GM12878 (cell line): ENCODE measurements at regions not wholly inside any gene's neighbourhood (a gene's known extent, or its start where the extent isn't known, plus 50 kb on each side); places are given as distances from the start of the nearest gene placed in this dataset.

Experiments
- ATAC-seq: fragments of 200-7000 bp; cut with Tn5 transposase; 3 replicates; pipeline ENCODE4 v1.9.1; 2020; ENCODE audit warnings: mild to moderate bottlenecking, moderate library complexity
- BruUV-seq: library from RNA; stranded (reverse); fragments of 400-500 nt; replicated peaks from 2 replicates; lab custom pipeline; 2021; lab: Mats Ljungman, UMichigan
- CTCF ChIA-PET: fragments of 300-600 bp; sonication (Branson Sonifier 250); formaldehyde crosslinking; extraction: SDS; loops from one replicate; lab custom pipeline; 2021; ENCODE audit warnings: inconsistent platforms; lab: Yijun Ruan, JAX
- POLR2A ChIA-PET: fragments of 350-600 bp; formaldehyde crosslinking; extraction: SDS; loops from one replicate; lab custom pipeline; 2021; ENCODE audit warnings: inconsistent platforms; lab: Charles Lee
- RAD21 ChIA-PET: fragments of 300-600 bp; sonication (Branson Sonifier 250); formaldehyde crosslinking; loops from one replicate; lab custom pipeline; 2023; ENCODE audit warnings: antibody characterized with exemption; ENCODE audit not compliant: unreplicated experiment; lab: Charles Lee
- SMC1A ChIA-PET: fragments of 300-600 bp; sonication (Branson Sonifier 250); formaldehyde crosslinking; loops from one replicate; lab custom pipeline; 2023; ENCODE audit not compliant: unreplicated experiment, uncharacterized antibody; lab: Charles Lee
- DNase-seq: peaks from one replicate; pipeline ENCODE4 v3.0.0-alpha.2; 2011; ENCODE audit warnings: low read depth, low spot score
- FAIRE-seq: peaks from 3 replicates; lab custom pipeline; 2011; peaks lifted over from hg19 to GRCh38; lab: Jason Lieb, UNC
- H2AFZ ChIP-seq: 2 replicates; pipeline ENCODE4 v1.6.0; 2011; ENCODE audit warnings: low read depth, low read length, control low read depth; ENCODE audit not compliant: control insufficient read depth
- H3K27ac ChIP-seq: 2 replicates; pipeline ENCODE4 v1.5.1; 2011; ENCODE audit warnings: control low read depth; ENCODE audit not compliant: control insufficient read depth, insufficient read depth
- H3K27me3 ChIP-seq, 2 experiments: replicated peaks in 1 of 2; 2 replicates each; pipeline versions ENCODE4 v1.6.0 to v1.6.1; 2011; ENCODE audit warnings: low read length in 1 of 2; ENCODE audit not compliant: control insufficient read depth in 2 of 2, insufficient read depth in 2 of 2
- H3K36me3 ChIP-seq, 2 experiments: 2 replicates each; pipeline ENCODE4 v1.5.1; 2011; ENCODE audit warnings: low read length in 1 of 2; ENCODE audit not compliant: control insufficient read depth in 2 of 2, insufficient read depth in 2 of 2
- H3K4me1 ChIP-seq: 2 replicates; pipeline ENCODE4 v1.6.1; 2011; ENCODE audit warnings: mild to moderate bottlenecking, low read length, moderate library complexity, mixed read lengths; ENCODE audit not compliant: control insufficient read depth, insufficient read depth
- H3K4me2 ChIP-seq: 2 replicates; pipeline ENCODE4 v1.6.0; 2011; ENCODE audit warnings: control low read depth; ENCODE audit not compliant: control insufficient read depth, insufficient read depth
- H3K4me3 ChIP-seq: fragments of 200-600 bp; sonication (generic); 2 replicates; pipeline ENCODE4 v1.5.1; 2016
- H3K79me2 ChIP-seq: 2 replicates; pipeline ENCODE4 v1.6.0; 2011; ENCODE audit warnings: low read length; ENCODE audit not compliant: control insufficient read depth, insufficient read depth
- H3K9ac ChIP-seq: 2 replicates; pipeline ENCODE4 v1.8.0; 2011; ENCODE audit warnings: low read length, control low read depth, mixed read lengths; ENCODE audit not compliant: control insufficient read depth, insufficient read depth
- H3K9me3 ChIP-seq: replicated peaks from 3 replicates; pipeline ENCODE4 v1.5.1; 2011; ENCODE audit warnings: mild to moderate bottlenecking, low read length; ENCODE audit not compliant: control insufficient read depth, insufficient read depth
- H4K20me1 ChIP-seq: 2 replicates; pipeline ENCODE4 v1.6.0; 2011; ENCODE audit not compliant: control insufficient read depth, insufficient read depth
- EED ChIP-seq: sonication (generic); IDR thresholded peaks from 2 replicates; pipeline ENCODE4 v1.6.1; 2016; ENCODE audit warnings: antibody characterized with exemption, low read depth
- ESRRA ChIP-seq: IDR thresholded peaks from 2 replicates; pipeline ENCODE4 v1.6.1; 2012; ENCODE audit warnings: mild to moderate bottlenecking, low read length, improper control_type of control experiment
- GATAD2B ChIP-seq: fragments of 450-650 bp; conservative IDR thresholded peaks from 2 replicates; pipeline ENCODE4 v1.6.1; 2017; ENCODE audit warnings: low read depth, mild to moderate bottlenecking, moderate library complexity
- HDAC6 ChIP-seq: fragments of 200-600 bp; sonication (generic); IDR thresholded peaks from one replicate; pipeline ENCODE4 v1.8.0; 2017; ENCODE audit warnings: antibody characterized with exemption; ENCODE audit not compliant: unreplicated experiment
- HDGF ChIP-seq: fragments of 450-650 bp; IDR thresholded peaks from 2 replicates; pipeline ENCODE4 v1.6.1; 2016; ENCODE audit warnings: antibody characterized with exemption
- IKZF1 ChIP-seq: fragments of 450-650 bp; conservative IDR thresholded peaks from 2 replicates; pipeline ENCODE4 v1.6.1; 2017; ENCODE audit warnings: antibody characterized with exemption, mild to moderate bottlenecking
- IRF5 ChIP-seq: fragments of 450-650 bp; IDR thresholded peaks from 2 replicates; pipeline ENCODE4 v1.6.1; 2017; ENCODE audit warnings: borderline replicate concordance
- NFYA ChIP-seq: IDR thresholded peaks from 2 replicates; pipeline ENCODE4 v1.6.1; 2011; ENCODE audit warnings: low read depth, mild to moderate bottlenecking, low read length, improper control_type of control experiment, borderline replicate concordance
- PAX8 ChIP-seq: fragments of 450-650 bp; IDR thresholded peaks from 2 replicates; pipeline ENCODE4 v1.6.1; 2017; ENCODE audit warnings: mild to moderate bottlenecking, moderate library complexity
- STAT1 ChIP-seq: fragments of 450-650 bp; conservative IDR thresholded peaks from 2 replicates; pipeline ENCODE4 v1.6.1; 2014; ENCODE audit warnings: antibody characterized with exemption, mild to moderate bottlenecking
- ZBED1 ChIP-seq: IDR thresholded peaks from 2 replicates; pipeline ENCODE4 v1.6.1; 2016; ENCODE audit warnings: borderline replicate concordance
- ZBTB11 ChIP-seq: fragments of 450-650 bp; formaldehyde crosslinking; IDR thresholded peaks from 2 replicates; pipeline ENCODE4 v1.5.0; 2022; ENCODE audit warnings: mild to moderate bottlenecking, missing genetic modification characterization
- ZNF217 ChIP-seq: fragments of 450-650 bp; IDR thresholded peaks from 2 replicates; pipeline ENCODE4 v1.6.1; 2017; ENCODE audit warnings: antibody characterized with exemption, mild to moderate bottlenecking
- WGBS: methylation state at CpG from one replicate; pipeline ENCODE4 v1.1.6; 2016; ENCODE audit warnings: low lambda C conversion rate; ENCODE audit not compliant: insufficient replicate concordance, insufficient coverage; ENCODE audit errors: missing lambda C conversion rate; 5-methylcytosine and 5-hydroxymethylcytosine counted together
- in situ Hi-C: fragments of 300-500 bp; cut with MboI; formaldehyde crosslinking; loops from 9 replicates; pipeline ENCODE4 v1.14.3; 2018; ENCODE audit warnings: mixed read lengths
- intact Hi-C: fragments of 100-400 bp; cut with micrococcal nuclease; formaldehyde crosslinking; loops from one replicate; pipeline ENCODE4 v1.14.2; 2022; ENCODE audit not compliant: unreplicated experiment

GRCh38 chr3:119087799-119088198 lies 53.2 kb upstream of the IGSF11 start (continued):
- TF ChIP-seq ESRRA (no peak), HDGF (no peak), PAX8 (no peak), ZNF217 (no peak), IKZF1 (no peak), GATAD2B (no peak), NFYA (no peak), STAT1 (no peak), IRF5 (no peak)

GRCh38 chr3:119085070-119085439 lies 50.4 kb upstream of the IGSF11 start:
- Histone ChIP-seq H3K27ac (no peak overlapping the region), H4K20me1 (no peaks in the 10 kb centered on the region), H3K36me3 (no peaks in the 10 kb centered on the region), H3K4me1 (no peaks in the 10 kb centered on the region), H3K79me2 (no peaks in the 10 kb centered on the region), H3K4me3 (no peak overlapping the region), H3K27me3 (no peaks in the 10 kb centered on the region; a peak in 1 of 4 replicates), H3K4me2 (no peak overlapping the region), H3K9ac (no peak overlapping the region), H3K9me3 (no peaks in the 10 kb centered on the region), H2AFZ (no peak overlapping the region)
- ChIA-PET POLR2A (no interaction called here), CTCF (interaction anchor here (1.0 kb wide), 1 partner anchor 10 kb away, joined by 3 read pairs; no protein-coding TSS in a partner anchor), RAD21 (no interaction called here), SMC1A (no interaction called here)
- FAIRE-seq (no peak), ATAC-seq (no peak), DNase-seq (no peak)
- WGBS = 39% methylated on average over 3 of the region's 3 CpGs
- in situ Hi-C loops = no loop called here
- intact Hi-C loops = no loop called here
- BruUV-seq = no TSS peak
- TF ChIP-seq EED = no peak
- TF ChIP-seq HDAC6 = no peak
- no peak for TF ChIP-seq ZBED1
- TF ChIP-seq ZBTB11 (CRISPR knock-in tag) = no peak
